ENCODE measurements at regions not wholly inside any gene's neighbourhood (a gene's known extent, or its start where the extent isn't known, plus 50 kb on each side); places are given as distances from the start of the nearest gene placed in this dataset.

DNA sequence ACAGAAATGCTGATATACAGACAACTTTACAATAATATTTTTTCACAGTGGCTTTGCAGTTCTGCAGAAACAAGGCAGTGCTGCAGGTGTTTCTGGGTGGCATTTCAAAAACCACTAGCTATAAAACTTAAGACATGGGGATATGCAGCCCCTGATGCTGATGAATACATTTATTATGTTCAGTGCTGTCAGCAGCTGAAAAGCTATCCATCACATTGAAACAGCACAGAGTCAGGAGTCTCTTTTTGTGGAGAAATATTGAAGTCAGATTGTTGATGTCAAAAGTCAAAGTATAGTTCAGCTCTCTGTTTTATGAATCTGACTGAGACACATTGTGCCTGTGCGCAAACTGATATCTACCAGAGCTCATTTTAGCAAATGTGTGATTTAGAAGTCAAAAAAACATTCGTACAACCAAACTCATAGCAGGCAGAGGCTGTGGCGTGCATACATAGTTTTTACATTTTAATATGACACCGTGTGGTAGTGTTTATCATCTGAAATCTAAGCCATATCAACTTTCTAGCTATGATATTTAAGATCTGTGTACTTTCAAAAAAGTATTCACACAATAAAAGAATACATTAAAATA is 467.6 kb downstream of the PRKD1 start:
- no peak for DNase-seq (ENCODE audit: low read depth)

- no peak for DNase-seq (ENCODE audit: low read depth)
Measured at GRCh38 chr14:29461101-29461500, 466.5 kb downstream of the PRKD1 start.

DNA sequence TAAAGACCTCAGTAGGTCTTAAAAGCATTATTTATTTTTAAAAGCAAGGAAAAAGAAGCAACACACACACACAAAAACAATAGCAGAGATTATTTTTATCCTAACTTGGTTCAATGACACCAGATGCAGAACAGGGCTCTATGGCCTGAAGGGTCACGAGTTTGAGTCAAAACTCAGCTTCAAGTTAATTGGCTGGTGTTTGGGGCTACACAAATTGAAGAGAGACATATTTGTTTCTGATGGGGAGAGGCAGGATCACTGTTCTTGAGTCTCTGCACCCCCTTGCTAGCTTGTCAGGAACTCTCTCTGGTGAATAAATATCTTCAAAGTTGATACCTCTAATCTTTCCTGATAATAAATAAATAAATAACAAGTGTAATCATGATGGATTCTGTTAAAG is 466.1 kb downstream of the PRKD1 start:
- no peak for DNase-seq (ENCODE audit: low read depth)

DNA sequence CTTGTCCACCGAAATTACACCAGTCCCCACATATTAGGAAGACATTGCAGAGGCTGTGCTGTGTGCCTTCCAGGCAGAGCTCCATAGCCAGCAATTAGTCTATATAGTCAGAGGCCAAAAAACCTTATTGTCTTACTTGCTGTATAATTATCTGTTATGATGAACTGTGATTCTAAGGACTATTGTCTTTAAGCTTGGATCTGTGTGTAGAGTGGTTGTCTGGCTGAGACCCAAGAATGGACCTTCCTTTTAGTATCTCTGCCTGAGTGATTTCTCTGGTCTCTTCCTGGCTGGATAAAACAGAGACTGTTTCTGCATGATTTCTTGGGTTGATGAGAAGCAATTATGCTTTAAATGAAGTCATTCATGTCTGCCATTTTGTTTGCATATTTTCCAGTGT is 465.3 kb downstream of the PRKD1 start:
- no peak for DNase-seq (ENCODE audit: low read depth)

DNA sequence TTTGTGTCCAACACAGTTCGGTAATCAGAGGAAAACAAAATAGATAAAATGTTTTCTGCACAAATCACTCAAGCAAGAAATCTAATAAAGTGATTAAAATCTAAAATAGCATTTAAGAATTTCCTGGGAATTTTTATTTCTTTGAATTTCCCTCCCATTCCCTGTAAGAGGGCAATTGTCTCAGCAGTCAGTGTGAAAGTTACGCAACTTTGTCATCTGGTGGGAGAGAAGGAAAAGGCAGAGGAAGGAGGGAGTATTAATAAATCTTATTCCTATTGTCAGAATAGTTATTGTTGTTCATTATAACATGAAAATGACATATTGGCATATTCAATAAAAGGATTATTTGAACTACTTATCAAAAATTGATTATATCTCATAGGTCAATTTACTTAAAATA is 464.9 kb downstream of the PRKD1 start:
- no peak for DNase-seq (ENCODE audit: low read depth)

- DNase-seq (ENCODE audit: low read depth): no peak
Measured at GRCh38 chr14:29463727-29464395, 463.8 kb downstream of the PRKD1 start.

DNA sequence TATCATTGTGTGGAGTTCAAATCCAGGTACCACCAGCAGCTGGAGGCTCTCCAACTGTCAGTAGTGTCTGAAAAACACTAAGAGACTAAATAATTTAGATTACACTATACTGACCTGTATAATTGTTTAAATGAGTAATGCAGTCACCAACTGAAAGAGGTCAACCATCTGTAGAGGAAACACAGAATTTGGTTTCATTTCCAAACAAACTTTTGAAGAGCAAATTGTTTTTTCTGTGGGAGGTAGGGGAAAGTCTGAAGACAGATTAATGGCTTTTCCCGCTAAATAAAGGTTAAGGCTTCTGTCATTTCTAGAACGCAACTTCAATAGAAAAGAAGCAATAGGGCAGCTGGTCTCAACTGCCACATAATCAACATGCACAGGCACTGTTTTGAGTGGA is 462.6 kb downstream of the PRKD1 start:
- no peak for DNase-seq (ENCODE audit: low read depth)

- DNase-seq (ENCODE audit: low read depth): no peak
Measured at GRCh38 chr14:29475641-29476040, 452.0 kb downstream of the PRKD1 start.

GRCh38 chr14:29486132-29486531 is 441.5 kb downstream of the PRKD1 start:
- peak; percentile 28 for DNase-seq (ENCODE audit: low read depth)

- DNase-seq (ENCODE audit: low read depth): no peak
Measured at GRCh38 chr14:29489911-29490425, 437.7 kb downstream of the PRKD1 start.

GRCh38 chr14:29493849-29494248 is 433.8 kb downstream of the PRKD1 start:
- DNase-seq (ENCODE audit: low read depth): no peak

- no peak for DNase-seq (ENCODE audit: low read depth)
Measured at GRCh38 chr14:29494312-29494711, 433.3 kb downstream of the PRKD1 start.

DNA sequence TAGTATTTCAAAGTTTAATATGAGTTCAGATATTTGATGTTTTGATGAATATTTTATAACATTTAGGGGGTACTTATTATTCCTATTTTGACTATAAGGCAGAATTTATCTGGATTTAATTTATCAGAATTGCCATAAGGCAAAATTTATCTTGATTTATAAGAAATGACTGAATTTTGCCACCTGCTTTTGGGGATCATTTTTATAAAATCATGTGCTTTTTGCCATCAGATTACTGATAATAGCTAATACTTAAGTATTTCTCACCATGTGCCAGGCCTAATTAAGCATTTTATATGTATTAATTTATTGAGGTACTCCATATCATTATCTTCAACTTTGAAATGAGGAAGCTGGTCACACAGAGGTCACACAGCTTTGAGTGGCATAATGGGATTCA is 423.7 kb downstream of the PRKD1 start:
- DNase-seq (ENCODE audit: low read depth): no peak

- peak; percentile 2 for DNase-seq (ENCODE audit: low read depth)
Measured at GRCh38 chr14:29518335-29518734, 409.3 kb downstream of the PRKD1 start.

- no peak for DNase-seq (ENCODE audit: low read depth)
Measured at GRCh38 chr14:29521526-29522137, 406.0 kb downstream of the PRKD1 start.

Measured in GM04504 (cell line).